H1 (cell line): ENCODE measurements at regions not wholly inside any gene's neighbourhood (a gene's known extent, or its start where the extent isn't known, plus 50 kb on each side); places are given as distances from the start of the nearest gene placed in this dataset.

ENCODE experiments used
- CTCF ChIA-PET: fragments of 300-600 bp; sonication (Branson Sonifier 250); formaldehyde crosslinking; loops from one replicate; lab custom pipeline; 2021; ENCODE audit not compliant: partially characterized antibody; lab: Charles Lee
- POLR2A ChIA-PET: fragments of 300-600 bp; sonication (Branson Sonifier 250); formaldehyde crosslinking; loops from one replicate; lab custom pipeline; 2021; ENCODE audit warnings: inconsistent platforms; ENCODE audit not compliant: partially characterized antibody; lab: Charles Lee
- DNase-seq, 2 experiments: peaks; one replicate each; pipeline versions ENCODE4 v3.0.0 to v3.0.0-alpha.2; 2010 to 2022; ENCODE audit warnings: low spot score in 2 of 2, low read depth in 1 of 2, mixed read lengths in 1 of 2
- FAIRE-seq: peaks from 2 replicates; lab custom pipeline; 2011; peaks lifted over from hg19 to GRCh38; lab: Jason Lieb, UNC
- H2AFZ ChIP-seq: 2 replicates; pipeline ENCODE4 v1.8.1; 2012; ENCODE audit warnings: low read length, inconsistent platforms
- H2AK5ac ChIP-seq: 2 replicates; pipeline ENCODE4 v1.6.1; 2013; ENCODE audit warnings: low read depth, low read length
- H2BK120ac ChIP-seq: replicated peaks from 2 replicates; pipeline ENCODE3; 2013; ENCODE audit warnings: low read depth, low read length, inconsistent platforms
- H2BK12ac ChIP-seq: 2 replicates; pipeline ENCODE4 v1.6.1; 2013; ENCODE audit warnings: low read depth, low read length
- H2BK15ac ChIP-seq: 2 replicates; pipeline ENCODE4 v1.6.1; 2013; ENCODE audit warnings: low read length
- H2BK20ac ChIP-seq: 2 replicates; pipeline ENCODE4 v1.6.1; 2013; ENCODE audit warnings: low read length
- H2BK5ac ChIP-seq: 2 replicates; pipeline ENCODE4 v1.6.1; 2013; ENCODE audit warnings: low read depth, low read length
- H3K14ac ChIP-seq: 2 replicates; pipeline ENCODE4 v1.6.1; 2013; ENCODE audit warnings: inconsistent platforms; ENCODE audit not compliant: insufficient read length
- H3K18ac ChIP-seq: 2 replicates; pipeline ENCODE4 v1.6.1; 2013; ENCODE audit warnings: low read length; ENCODE audit errors: extremely low read depth
- H3K23ac ChIP-seq: 2 replicates; pipeline ENCODE4 v1.6.1; 2013; ENCODE audit warnings: inconsistent platforms; ENCODE audit not compliant: insufficient read length
- H3K23me2 ChIP-seq: 2 replicates; pipeline ENCODE4 v1.6.1; 2013; ENCODE audit warnings: low read depth, low read length
- H3K27ac ChIP-seq: 2 replicates; pipeline ENCODE4 v1.6.1; 2011; ENCODE audit warnings: low read depth, low read length, inconsistent platforms
- H3K27me3 ChIP-seq, 4 experiments: replicated peaks in 1 of 4; 1 replicate in 1 of 4; 2 replicates in 3 of 4; pipeline versions ENCODE4 v1.6.1 to v1.8.1; 2011 to 2013; ENCODE audit warnings: low read length in 3 of 4, mild to moderate bottlenecking in 3 of 4, inconsistent platforms in 2 of 4, mixed read lengths in 2 of 4, moderate library complexity in 1 of 4; ENCODE audit not compliant: control insufficient read depth in 3 of 4, insufficient read depth in 3 of 4; ENCODE audit errors: extremely low read depth in 1 of 4
- H3K36me3 ChIP-seq, 4 experiments: 2 replicates each; pipeline versions ENCODE4 v1.6.1 to v1.8.1; 2011 to 2013; ENCODE audit warnings: mild to moderate bottlenecking in 4 of 4, low read length in 3 of 4, moderate library complexity in 2 of 4, control low read depth in 1 of 4, inconsistent platforms in 1 of 4; ENCODE audit not compliant: insufficient read depth in 4 of 4, control insufficient read depth in 2 of 4
- H3K4ac ChIP-seq: replicated peaks from 2 replicates; pipeline ENCODE3; 2013; ENCODE audit warnings: low read length, low read depth, mixed read lengths, inconsistent platforms; ENCODE audit not compliant: insufficient read length
- H3K4me1 ChIP-seq, 4 experiments: replicated peaks in 1 of 4; 1 replicate in 1 of 4; 2 replicates in 3 of 4; pipeline versions ENCODE4 v1.6.1 to v1.8.1; 2011 to 2013; ENCODE audit warnings: low read length in 3 of 4, inconsistent platforms in 2 of 4, mixed read lengths in 1 of 4; ENCODE audit not compliant: insufficient read depth in 4 of 4, control insufficient read depth in 3 of 4
- H3K4me2 ChIP-seq, 2 experiments: 2 replicates each; pipeline versions ENCODE4 v1.6.1 to v1.8.1; 2011 to 2013; ENCODE audit warnings: low read depth in 2 of 2, low read length in 2 of 2, control low read depth in 1 of 2, inconsistent platforms in 1 of 2, mild to moderate bottlenecking in 1 of 2; ENCODE audit not compliant: insufficient read depth in 1 of 2
- H3K4me3 ChIP-seq, 4 experiments: fragments of 200-600, 300-600 bp in 1 of 4; sonication (generic), shearing (Covaris generic), sonication (Bioruptor Twin) in 1 of 4; 2 replicates each; pipeline versions ENCODE4 v1.5.1 to v1.8.1; 2011 to 2016; ENCODE audit warnings: low read length in 4 of 4, low read depth in 3 of 4, control low read depth in 2 of 4, inconsistent platforms in 2 of 4, mild to moderate bottlenecking in 2 of 4, mixed read lengths in 1 of 4, moderate library complexity in 1 of 4; ENCODE audit not compliant: insufficient read depth in 2 of 4; ENCODE audit errors: extremely low read depth in 1 of 4
- H3K56ac ChIP-seq: replicated peaks from 2 replicates; pipeline ENCODE3; 2013; ENCODE audit warnings: low read depth, mild to moderate bottlenecking, mixed read lengths, low read length, inconsistent platforms; ENCODE audit not compliant: insufficient read length
- H3K79me1 ChIP-seq: 2 replicates; pipeline ENCODE4 v1.6.1; 2013; ENCODE audit warnings: low read depth, low read length, control low read depth
- H3K79me2 ChIP-seq, 2 experiments: 2 replicates each; pipeline versions ENCODE4 v1.6.1 to v1.8.1; 2012 to 2013; ENCODE audit warnings: low read length in 2 of 2, mild to moderate bottlenecking in 2 of 2, inconsistent platforms in 1 of 2; ENCODE audit not compliant: insufficient read depth in 2 of 2, control insufficient read depth in 1 of 2
- H3K9ac ChIP-seq, 4 experiments: replicated peaks in 1 of 4; 1 replicate in 1 of 4; 2 replicates in 3 of 4; pipeline versions ENCODE4 v1.6.1 to v1.8.1; 2011 to 2013; ENCODE audit warnings: low read depth in 3 of 4, low read length in 3 of 4, control low read depth in 2 of 4, mild to moderate bottlenecking in 2 of 4, moderate library complexity in 2 of 4, inconsistent platforms in 1 of 4; ENCODE audit errors: extremely low read depth in 1 of 4
- H3K9me3 ChIP-seq, 2 experiments: 2 replicates each; pipeline versions ENCODE4 v1.6.1 to v1.8.1; 2012 to 2013; ENCODE audit warnings: mild to moderate bottlenecking in 2 of 2, moderate library complexity in 2 of 2, control low read depth in 1 of 2, inconsistent platforms in 1 of 2, low read depth in 1 of 2, low read length in 1 of 2, mixed read lengths in 1 of 2; ENCODE audit not compliant: insufficient read depth in 2 of 2
- H4K20me1 ChIP-seq, 2 experiments: replicated peaks in 1 of 2; 2 replicates each; pipeline versions ENCODE3 to v1.8.1; 2011 to 2013; ENCODE audit warnings: inconsistent platforms in 2 of 2, low read length in 2 of 2, mild to moderate bottlenecking in 1 of 2; ENCODE audit not compliant: insufficient read depth in 2 of 2, control insufficient read depth in 1 of 2
- H4K5ac ChIP-seq: 2 replicates; pipeline ENCODE4 v1.6.1; 2013; ENCODE audit warnings: low read length, low read depth, mixed read lengths, inconsistent platforms; ENCODE audit not compliant: insufficient read length
- H4K8ac ChIP-seq: 2 replicates; pipeline ENCODE4 v1.8.0; 2013; ENCODE audit warnings: mild to moderate bottlenecking, moderate library complexity, low read length, inconsistent platforms; ENCODE audit not compliant: insufficient read depth; ENCODE audit errors: extremely low read depth
- H4K91ac ChIP-seq: replicated peaks from 2 replicates; pipeline ENCODE3; 2013; ENCODE audit warnings: low read length, mixed read lengths, inconsistent platforms; ENCODE audit not compliant: insufficient read length
- CTBP2 ChIP-seq: IDR thresholded peaks from 2 replicates; pipeline ENCODE4 v1.7.0; 2011; ENCODE audit warnings: borderline replicate concordance, mild to moderate bottlenecking, moderate library complexity, mixed read lengths, low read length; ENCODE audit not compliant: insufficient read depth, insufficient read length
- USF2 ChIP-seq: IDR thresholded peaks from 2 replicates; pipeline ENCODE4 v1.6.1; 2011; ENCODE audit warnings: low read length, improper control_type of control experiment
- WGBS, 2 experiments: shearing (Covaris generic) in 1 of 2; methylation state at CpG; one replicate each; pipeline versions ENCODE4 v1.1.6 to v1.1.7; 2013 to 2015; ENCODE audit warnings: low lambda C conversion rate in 2 of 2, mixed read lengths in 2 of 2, inconsistent platforms in 1 of 2, low coverage in 1 of 2, missing lambda C conversion rate in 1 of 2; ENCODE audit not compliant: insufficient replicate concordance in 2 of 2, insufficient coverage in 1 of 2, insufficient read length in 1 of 2; ENCODE audit errors: extremely low coverage in 1 of 2, missing lambda C conversion rate in 1 of 2; 5-methylcytosine and 5-hydroxymethylcytosine counted together

GRCh38 chr3:164737174-164737573 is 341.1 kb downstream of the SI start:
- no peak overlapping the region for H3K4ac ChIP-seq
- H3K9ac ChIP-seq = no peak overlapping the region
- no peak overlapping the region for H4K5ac ChIP-seq
- H3K14ac ChIP-seq = no peak overlapping the region
- no peak overlapping the region for H3K18ac ChIP-seq
- H3K27me3 ChIP-seq = no peaks in the 10 kb centered on the region
- no peaks in the 10 kb centered on the region for H3K79me2 ChIP-seq
- H3K4me3 ChIP-seq = no peak overlapping the region
- no peak overlapping the region for H3K4me2 ChIP-seq
- no peaks in the 10 kb centered on the region for H3K36me3 ChIP-seq
- DNase-seq = no peak
- H3K56ac ChIP-seq = no peak overlapping the region
- H4K20me1 ChIP-seq = no peaks in the 10 kb centered on the region
- H3K23ac ChIP-seq = no peak overlapping the region
- H3K9me3 ChIP-seq = no peaks in the 10 kb centered on the region
- ChIA-PET POLR2A (no interaction called here), CTCF (no interaction called here)
- H2BK20ac ChIP-seq = no peak overlapping the region
- H2AFZ ChIP-seq = peak overlapping the region; percentile 92; the same call in 1 of the 2 replicates
- H4K8ac ChIP-seq = no peak overlapping the region
- no peak overlapping the region for H2BK12ac ChIP-seq
- no peaks in the 10 kb centered on the region for H3K79me1 ChIP-seq
- no peak overlapping the region for H4K91ac ChIP-seq
- H3K4me1 ChIP-seq = peaks cover 0 to 4% (median 1%) of the 10 kb centered on the region in 4 experiments; a peak in 2 of 7 replicates
- no peak overlapping the region for H2BK15ac ChIP-seq
- H2BK5ac ChIP-seq = no peak overlapping the region
- no peak overlapping the region for H2AK5ac ChIP-seq
- no peak for FAIRE-seq
- 82% methylated on average over 1 of the region's 1 CpG; no CpG with 5 or more reads in 1 of the 2 experiments for WGBS, 2 experiments
- TF ChIP-seq USF2 = 0 out of 2 replicates have a peak, but pooled peaks have one; percentile 24
- TF ChIP-seq CTBP2 = no peak
- H3K27ac ChIP-seq = no peak overlapping the region; the same call in 1 of the 2 replicates
- H3K23me2 ChIP-seq = no peaks in the 10 kb centered on the region; the same call in 1 of the 2 replicates
- H2BK120ac ChIP-seq = no peak overlapping the region
